ENCODE measurements at regions not wholly inside any gene's neighbourhood (a gene's known extent, or its start where the extent isn't known, plus 50 kb on each side); places are given as distances from the start of the nearest gene placed in this dataset.
"Not testable (repeated sequence)": the region's sequence is repeated elsewhere in the genome, so short reads cannot be mapped to it uniquely, and the experiment has no call there.

DNA sequence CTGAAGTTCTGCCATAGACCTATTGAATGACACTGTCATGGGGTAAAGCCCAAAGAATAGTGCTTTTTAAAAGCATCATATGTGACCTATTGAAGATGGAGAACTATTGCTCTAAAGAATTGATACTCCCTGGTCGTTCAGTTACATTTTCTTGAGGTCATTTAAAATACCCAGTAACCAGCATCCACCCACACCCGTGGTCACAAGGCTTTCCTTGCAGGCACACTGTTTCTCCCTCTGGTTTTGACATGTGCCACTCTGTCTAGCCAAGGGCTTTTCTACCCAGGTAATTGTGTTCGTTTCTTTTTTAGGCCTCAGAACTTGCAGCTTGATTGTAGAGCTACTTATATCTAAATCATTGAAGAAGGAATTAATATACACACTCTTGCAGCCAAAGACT, 68.3 kb upstream of the LYZL2 start:
- no peak for DNase-seq (ENCODE audit: low read depth in 2 of 2)

GRCh38 chr10:30697221-30697620, 67.7 kb upstream of the LYZL2 start:
- DNase-seq (ENCODE audit: low read depth in 2 of 2) = not testable (repeated sequence)

- DNase-seq (ENCODE audit: low read depth in 2 of 2) = not testable (repeated sequence)
Observed at GRCh38 chr10:30696416-30697185, 67.0 kb upstream of the LYZL2 start.

- DNase-seq (ENCODE audit: low read depth in 2 of 2) = peak; percentile 72 to 78
Observed at GRCh38 chr10:30695481-30696236, 66.1 kb upstream of the LYZL2 start.

GRCh38 chr10:30694518-30695228, 65.1 kb upstream of the LYZL2 start:
- DNase-seq (ENCODE audit: low read depth in 2 of 2) = no peak

DNA sequence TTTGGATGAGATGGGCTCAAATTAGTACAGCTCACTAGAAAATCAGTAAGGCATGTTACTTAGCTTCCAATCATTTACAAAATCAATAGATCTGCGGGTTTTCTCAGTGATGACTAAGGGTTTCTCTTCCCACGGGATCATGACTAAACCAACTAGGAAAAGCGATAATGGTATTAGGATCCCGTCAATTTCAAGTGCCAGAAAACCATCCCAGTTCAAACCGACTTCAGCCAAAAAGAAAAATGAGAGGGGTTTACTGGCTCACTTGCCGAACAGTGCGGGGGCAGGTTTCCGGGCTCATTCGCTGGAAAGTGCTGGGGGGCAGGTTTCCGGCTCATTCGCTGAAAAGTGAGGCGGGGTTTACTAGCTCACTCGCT, 62.1 kb upstream of the LYZL2 start:
- DNase-seq (ENCODE audit: low read depth in 2 of 2) = no peak

DNA sequence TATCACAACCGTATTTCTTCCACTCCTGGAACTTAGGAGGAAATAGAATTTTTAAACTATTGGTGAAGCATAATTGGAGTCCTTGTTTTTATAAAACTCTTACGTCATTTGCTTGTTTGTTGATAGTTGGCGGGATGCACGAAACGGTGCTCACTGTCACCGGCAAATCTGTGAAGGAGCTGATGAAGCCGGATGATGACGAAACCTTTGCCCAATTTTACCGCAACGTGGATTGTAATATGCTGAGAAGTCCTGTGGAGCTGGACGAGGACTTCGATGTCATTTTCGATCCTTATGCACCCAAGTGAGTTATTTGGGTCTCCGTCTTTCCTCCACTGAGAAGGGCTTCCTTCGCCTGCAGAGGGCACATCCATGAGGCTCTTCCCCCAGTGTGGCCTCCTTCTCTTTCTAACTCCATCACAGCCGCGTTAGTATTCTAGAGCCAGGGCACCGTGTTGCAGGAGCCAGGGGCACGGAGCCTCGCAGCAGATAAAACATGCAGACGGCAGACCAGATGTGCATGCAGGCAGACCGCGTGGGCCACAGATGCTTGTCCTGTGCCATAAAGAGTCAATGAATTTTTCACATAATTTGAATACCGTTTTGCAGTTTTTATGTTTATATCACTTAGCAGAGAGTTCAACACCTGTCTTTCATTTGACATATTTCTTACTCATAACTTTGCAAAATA, 61.5 kb upstream of the LYZL2 start:
- not testable (repeated sequence) for DNase-seq (ENCODE audit: low read depth in 2 of 2)

DNA sequence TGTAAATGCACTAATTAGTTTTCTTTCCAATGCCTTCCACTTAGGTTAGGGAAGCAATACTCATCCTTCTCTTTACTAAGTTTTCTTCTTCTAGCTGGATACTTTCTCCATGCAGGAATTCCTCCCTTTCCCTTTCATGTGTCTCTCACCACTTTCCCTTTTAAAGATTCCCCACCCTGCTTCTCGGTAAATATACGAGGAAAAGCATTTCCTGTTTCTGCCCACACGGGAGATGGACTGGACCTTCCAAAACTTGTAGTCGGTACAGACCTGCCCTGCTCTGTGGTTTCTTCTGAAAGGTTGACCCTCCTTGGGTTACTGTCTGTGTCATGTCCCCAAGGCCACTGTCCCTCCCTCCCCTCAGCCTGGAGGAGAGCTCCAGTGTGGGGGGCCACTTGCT, 58.9 kb upstream of the LYZL2 start:
- DNase-seq (ENCODE audit: low read depth in 2 of 2) = no peak

DNA sequence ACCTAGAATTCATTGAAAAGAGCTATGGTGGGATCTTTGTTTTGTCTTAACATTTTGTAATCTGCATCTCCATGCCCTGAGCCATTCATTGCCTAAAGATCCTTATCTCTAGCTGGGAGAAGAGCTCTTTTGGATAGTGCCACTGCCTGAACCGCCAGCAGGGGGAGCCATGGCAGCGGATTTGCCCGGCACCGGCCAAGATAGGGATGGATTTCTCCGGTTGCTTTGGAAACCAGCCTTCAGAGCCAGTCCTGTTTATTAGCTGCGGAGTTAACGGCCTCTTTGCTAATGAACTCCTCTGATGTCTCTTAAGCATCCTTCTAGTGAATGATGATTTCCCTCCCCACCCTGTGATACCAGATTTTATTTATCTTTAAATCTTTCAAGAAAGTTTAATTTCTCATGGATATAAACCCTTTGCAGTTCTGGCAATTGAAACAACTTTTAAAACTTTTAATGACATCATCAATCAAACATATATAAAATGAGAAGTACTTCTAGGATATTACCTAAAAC, 58.2 kb upstream of the LYZL2 start:
- peak; percentile 55 to 58 for DNase-seq (ENCODE audit: low read depth in 2 of 2)

DNA sequence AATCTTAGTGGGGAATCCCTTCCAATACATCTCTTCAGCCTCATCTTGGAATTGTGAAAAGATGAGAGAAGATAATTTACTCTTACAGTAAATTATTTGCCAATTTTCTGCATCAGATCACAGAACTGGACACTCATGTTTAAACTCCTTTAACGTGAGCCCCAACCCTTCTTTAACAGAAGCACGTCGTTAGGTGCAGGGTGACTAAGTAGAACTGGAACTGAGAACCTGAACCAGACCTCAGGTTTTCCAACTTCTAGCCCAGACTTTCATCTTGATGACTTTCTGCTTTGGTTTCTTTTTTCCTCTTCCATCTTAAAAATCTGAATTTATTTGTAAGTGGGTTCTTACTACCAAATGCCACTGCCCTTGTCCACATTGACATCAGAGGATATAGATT, 57.2 kb upstream of the LYZL2 start:
- no peak for DNase-seq (ENCODE audit: low read depth in 2 of 2)

GRCh38 chr10:30683496-30683895, 53.9 kb upstream of the LYZL2 start:
- DNase-seq (ENCODE audit: low read depth in 2 of 2) = no peak

DNA sequence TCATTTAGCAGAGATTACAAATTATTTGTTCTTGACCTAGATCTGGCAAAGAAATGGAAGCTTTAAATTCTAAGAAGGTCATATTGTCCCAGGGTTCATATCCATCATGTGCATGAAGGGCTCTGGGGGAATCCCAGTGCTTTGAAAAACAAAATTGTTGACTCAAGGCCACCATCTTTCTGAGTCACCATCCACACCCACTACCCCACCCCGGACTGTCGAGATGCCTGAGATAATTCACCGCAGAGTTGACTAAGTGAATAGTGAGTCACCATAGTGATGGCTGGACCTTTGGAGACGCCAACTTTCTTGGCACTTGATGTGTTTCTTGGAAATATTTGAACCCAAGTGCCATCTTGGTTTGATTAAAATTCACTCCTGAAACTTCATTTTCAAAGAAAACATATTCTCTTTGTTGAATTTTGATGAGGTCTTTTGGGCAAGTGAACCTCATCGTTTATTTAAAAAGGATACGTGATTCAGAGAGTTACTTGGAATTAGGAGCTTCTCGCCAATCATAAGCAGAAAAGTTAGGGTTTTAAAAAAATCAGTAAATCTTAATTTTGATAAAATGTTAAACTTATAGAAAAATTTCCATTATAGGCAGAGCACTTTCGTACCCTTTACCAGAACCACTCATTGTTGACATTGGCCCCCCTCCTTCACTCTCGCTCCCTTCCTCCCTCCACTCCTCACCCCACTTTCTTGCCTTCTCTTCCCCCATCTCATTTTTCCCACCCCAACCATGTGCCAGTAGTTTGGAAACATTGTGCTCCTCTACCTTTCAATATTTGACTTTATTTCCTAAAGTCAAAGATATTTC, 53.0 kb upstream of the LYZL2 start:
- peak; percentile 60 to 75 for DNase-seq (ENCODE audit: low read depth in 2 of 2)

- DNase-seq (ENCODE audit: low read depth in 2 of 2) = no peak
Observed at GRCh38 chr10:30680908-30681307, 51.4 kb upstream of the LYZL2 start.

Measured in stimulated activated CD8-positive, alpha-beta memory T cell treated with anti-CD3 and anti-CD28 coated beads, Interleukin-7, amount 100 ng/mL, for 4 hours (primary cell).